HG03439 (cell line): ENCODE measurements at regions not wholly inside any gene's neighbourhood (a gene's known extent, or its start where the extent isn't known, plus 50 kb on each side); places are given as distances from the start of the nearest gene placed in this dataset.

Experiments
- ATAC-seq: cut with Tn5 transposase; IDR thresholded peaks from one replicate; pipeline ENCODE4 v1.9.1; 2021; ENCODE audit warnings: mild to moderate bottlenecking, moderate library complexity; ENCODE audit not compliant: unreplicated experiment

GRCh38 chr11:131185915-131186314, 184.5 kb upstream of the NTM start:
- no peak for ATAC-seq

DNA sequence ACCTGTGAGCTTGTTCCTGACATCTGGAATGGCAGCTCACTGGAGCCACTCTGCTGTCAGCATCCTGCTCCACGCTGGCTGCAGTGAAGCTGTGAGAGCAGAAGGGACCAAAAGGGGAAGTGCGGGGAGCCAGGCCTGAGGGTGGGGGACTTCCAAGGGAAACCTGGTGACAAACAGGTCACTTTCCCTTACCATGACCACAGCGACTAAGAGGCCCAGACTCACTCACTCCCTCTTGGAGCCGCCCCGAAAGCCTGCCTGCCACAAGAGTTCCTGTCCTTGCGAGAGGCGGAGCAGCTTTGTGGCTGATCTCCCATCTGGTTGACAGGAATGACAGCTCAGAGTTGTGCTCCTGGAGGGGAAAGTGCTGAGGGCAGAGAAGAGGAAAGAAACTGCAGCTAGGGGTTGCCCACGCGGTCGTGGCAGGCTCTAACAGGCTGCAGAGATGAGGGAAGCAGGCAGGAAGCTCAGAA, 183.8 kb upstream of the NTM start:
- ATAC-seq: peak; percentile 95

DNA sequence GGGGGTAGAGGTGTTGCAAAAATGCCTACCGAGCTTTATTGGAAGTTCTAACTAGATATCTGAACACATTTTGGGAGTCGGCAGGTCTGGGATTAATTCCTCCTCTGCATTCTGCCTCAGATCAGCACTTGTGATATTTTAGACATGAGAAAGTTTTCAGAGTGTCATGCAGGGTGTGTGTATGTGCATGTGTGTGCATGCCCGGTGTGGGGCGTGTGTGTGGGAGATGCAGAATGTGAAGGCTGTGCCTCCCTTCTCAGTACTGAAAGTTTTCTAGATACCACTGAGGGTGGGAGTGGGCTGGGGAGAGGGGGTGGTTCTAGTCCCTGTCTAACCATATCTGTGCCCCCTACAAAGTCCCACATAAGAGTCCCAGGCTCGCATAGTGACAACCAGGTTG, 180.0 kb upstream of the NTM start:
- no peak for ATAC-seq

DNA sequence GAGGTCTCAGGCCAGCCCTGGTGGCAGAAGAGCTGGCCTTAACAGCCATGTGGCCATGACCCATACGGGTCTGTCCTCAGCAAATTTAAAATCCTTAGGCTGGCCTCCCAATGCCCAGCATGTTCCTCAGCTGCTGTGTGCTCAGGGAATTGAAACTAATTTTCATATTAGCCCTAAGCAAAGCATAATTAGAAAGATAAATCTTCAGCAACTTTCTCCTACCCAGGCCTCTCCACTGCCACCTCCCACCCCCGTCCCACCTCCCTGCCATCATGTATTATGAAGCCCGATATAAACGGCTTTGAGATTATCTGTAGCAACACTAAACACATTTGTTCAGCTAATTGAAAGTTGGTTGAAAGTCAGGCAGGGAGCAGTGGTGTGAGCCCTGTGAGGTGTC, 178.8 kb upstream of the NTM start:
- no peak for ATAC-seq

DNA sequence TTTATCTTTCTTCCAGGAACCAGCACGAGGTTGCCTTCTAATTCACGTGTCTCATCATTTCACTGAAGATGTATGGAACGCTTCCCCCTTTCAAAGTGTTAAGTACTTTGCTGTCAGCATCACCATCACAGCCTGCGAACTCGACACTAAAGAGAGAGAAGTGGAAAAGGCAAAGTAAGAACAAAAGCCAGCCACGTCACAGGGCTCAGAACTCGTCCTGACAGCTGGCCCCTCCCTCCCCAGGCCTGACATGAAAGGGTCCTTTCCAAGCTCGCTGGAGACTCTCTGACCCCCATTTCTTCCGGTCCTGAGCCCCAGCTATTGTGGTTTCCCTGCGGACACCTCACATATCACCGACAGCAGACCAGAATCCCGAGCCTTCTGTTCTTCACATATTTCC, 177.8 kb upstream of the NTM start:
- no peak for ATAC-seq

- ATAC-seq: no peak
Observed at GRCh38 chr11:131193031-131193501, 177.3 kb upstream of the NTM start.

DNA sequence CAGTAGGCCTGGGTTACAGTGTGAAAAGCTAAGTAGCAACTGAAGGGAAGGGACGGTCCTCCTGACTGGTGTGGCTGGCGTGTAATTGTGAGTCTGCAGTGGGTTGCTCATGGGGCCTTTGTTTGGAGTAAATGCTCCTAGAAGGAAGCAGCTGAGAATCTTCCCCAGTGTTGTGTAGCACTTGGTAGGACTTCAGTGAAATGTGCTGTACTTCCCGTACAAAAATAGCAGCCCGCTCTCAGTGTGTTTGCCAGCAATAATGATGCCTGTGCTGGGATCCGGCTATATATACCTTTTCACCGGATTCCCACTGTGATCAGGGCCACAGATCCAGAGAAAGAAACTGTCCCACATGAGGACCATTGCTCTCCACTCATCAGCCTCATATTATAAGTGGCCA, 175.7 kb upstream of the NTM start:
- ATAC-seq: no peak

- ATAC-seq: no peak
Observed at GRCh38 chr11:131195661-131196517, 174.5 kb upstream of the NTM start.

DNA sequence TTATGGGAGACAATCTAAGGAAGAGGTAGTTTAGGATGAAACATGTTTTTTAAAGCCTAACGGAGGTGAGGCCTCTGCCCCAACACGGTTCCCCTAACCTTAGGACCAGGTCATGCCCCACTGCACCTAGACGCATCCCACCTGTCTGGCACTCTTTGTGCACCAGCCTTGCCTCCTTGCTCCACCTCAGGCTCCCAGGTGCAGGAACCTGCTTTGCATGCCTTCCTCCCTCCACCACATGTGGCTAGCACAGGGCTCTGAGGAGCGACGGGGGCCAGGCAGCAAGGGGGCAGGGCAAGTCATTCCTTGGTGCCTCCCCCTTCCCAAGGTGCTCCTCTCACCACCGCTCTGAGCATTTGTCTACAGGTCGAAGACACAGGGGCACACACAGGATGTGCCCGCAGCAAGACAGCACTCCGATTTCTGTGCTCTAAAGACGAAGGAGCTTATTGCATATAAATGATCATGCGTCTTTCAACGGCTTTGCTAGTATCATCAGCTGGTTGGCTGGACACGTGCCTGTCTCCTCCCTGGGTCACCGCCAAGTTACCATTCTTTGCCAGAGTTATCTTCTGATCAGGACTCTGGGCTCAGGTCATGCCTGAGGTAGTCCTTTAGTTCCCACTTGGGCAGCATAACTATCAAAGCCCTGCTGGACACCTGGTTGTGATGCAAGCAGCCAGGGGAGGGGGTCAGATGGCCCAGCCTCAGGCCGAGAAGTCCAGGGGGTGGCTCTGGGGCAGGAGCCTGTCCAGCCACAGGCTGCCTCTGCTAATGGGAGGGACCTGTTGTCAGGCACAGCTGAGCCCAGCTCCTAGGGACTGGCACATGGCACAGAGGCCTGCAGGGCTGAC, 172.0 kb upstream of the NTM start:
- ATAC-seq: no peak

- ATAC-seq: no peak
Observed at GRCh38 chr11:131199015-131199280, 171.5 kb upstream of the NTM start.

- no peak for ATAC-seq
Observed at GRCh38 chr11:131201674-131202073, 168.7 kb upstream of the NTM start.

DNA sequence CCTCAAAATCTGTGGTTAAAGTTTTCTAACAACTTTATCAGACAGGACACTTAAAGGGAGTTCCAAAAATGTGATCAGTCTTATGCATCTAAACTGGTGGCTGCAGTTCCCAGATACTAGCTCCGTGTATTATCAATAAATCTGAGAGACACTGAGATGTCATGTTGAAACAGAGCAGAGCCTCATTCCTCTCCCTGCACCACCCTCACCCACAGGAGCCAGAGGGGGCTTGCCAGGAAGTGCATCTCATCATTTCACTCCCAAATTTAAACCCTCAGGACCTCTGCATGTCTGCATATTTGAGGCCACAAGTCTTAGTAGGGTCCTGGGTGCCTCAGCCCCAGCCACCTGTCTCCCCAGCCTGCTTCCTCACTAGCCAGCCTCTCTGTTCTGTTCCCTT, 167.4 kb upstream of the NTM start:
- ATAC-seq: no peak

- ATAC-seq: no peak
Observed at GRCh38 chr11:131204282-131204681, 166.1 kb upstream of the NTM start.

- ATAC-seq: no peak
Observed at GRCh38 chr11:131204765-131205380, 165.5 kb upstream of the NTM start.

GRCh38 chr11:131206671-131207070, 163.7 kb upstream of the NTM start:
- ATAC-seq: no peak

GRCh38 chr11:131207901-131208300, 162.5 kb upstream of the NTM start:
- no peak for ATAC-seq

DNA sequence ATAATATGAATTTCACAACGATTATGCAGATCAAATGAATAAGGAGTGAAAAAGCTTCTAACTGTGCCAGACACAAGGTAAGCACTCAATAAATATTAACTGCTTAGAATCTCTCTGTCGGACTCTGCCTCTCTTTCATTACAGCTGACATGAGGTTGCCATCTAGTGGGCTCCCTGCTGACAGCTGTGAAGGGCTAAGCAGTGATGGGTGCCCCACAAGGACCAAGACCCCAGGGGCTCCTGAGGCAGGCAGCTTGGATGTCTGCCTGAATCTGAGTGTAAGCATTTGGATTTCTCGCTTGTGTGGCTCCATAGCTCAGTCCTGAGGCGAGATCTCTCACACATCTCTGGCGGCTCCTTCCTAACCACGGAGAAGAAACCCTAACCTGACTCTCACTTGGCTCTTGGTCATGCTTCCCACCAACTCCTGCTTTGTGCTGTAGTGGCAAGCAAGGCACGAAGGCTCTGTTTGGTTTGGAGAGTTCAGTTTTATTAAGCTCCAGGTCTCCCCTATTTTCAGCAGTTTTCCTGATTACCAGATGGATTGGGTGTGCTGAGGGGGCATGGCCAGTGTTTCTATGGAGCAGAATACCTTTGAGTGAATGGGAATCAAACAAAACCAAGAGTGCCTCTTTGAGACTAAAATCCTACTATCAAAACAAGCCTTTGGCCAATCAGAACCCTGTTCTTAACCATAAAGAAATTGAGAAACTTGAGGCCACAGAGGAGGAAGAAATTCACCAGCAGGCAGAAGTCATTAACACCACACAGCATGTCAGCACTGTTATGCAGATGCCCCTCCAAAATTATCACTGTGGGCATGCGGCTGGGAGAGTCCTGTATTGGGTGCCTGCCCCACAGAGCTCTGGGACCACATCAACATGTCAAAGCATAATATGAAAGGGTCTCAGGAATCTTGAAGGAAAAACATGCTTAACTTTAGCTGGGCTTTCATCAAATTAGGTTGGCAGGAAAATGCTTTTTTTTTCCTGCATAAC, 152.8 kb upstream of the NTM start:
- no peak for ATAC-seq

GRCh38 chr11:131218542-131218941, 151.9 kb upstream of the NTM start:
- no peak for ATAC-seq

DNA sequence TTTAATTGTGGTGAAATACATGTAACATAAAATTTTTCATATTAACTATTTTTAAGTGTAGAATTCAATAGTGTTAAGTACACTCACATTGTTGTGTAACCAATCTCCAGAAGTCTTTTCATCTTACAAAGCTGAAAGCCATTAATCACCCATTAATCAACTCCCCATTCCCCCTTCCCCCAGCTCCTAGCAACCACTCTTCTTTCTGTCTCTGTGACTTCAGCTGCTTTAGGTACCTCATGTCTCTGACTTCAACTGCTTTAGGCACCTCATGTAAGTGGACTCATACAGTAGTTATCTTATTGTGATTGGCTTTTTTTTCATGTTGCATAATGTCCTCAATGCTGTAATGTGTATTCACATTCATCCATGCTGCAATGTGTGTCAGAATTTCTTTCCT, 150.8 kb upstream of the NTM start:
- ATAC-seq: no peak

- ATAC-seq: no peak
Observed at GRCh38 chr11:131223198-131223991, 147.0 kb upstream of the NTM start.
